Pancreas (tissue), 10 donors: ENCODE measurements at regions not wholly inside any gene's neighbourhood (a gene's known extent, or its start where the extent isn't known, plus 50 kb on each side); places are given as distances from the start of the nearest gene placed in this dataset.

Source experiments
- ATAC-seq, 4 donors: fragments of 200-7000 bp; cut with Tn5 transposase; one replicate each; pipeline versions ENCODE4 v1.8.0 to v1.9.1; 2020; ENCODE audit warnings: mild to moderate bottlenecking in 4 of 4, moderate library complexity in 4 of 4
- DNase-seq, 6 donors: peaks; one replicate each; pipeline ENCODE4 v3.0.0-alpha.2; 2020
- FAIRE-seq: peaks from 2 replicates; lab custom pipeline; 2012; peaks lifted over from hg19 to GRCh38; lab: Jason Lieb, UNC
- H3K27ac ChIP-seq, 4 donors: fragments of 200-600 bp; sonication (generic); 1 replicate in 3 of 4; 2 replicates in 1 of 4; pipeline versions ENCODE4 v1.5.0 to v1.8.0; 2020
- H3K27me3 ChIP-seq, 4 donors: fragments of 200-600 bp; one replicate each; pipeline ENCODE4 v1.8.0; 2021
- H3K36me3 ChIP-seq, 3 donors: fragments of 200-600 bp; sonication (generic) in 1 of 3; one replicate each; pipeline versions ENCODE4 v1.5.0 to v1.8.0; 2020 to 2021
- H3K4me1 ChIP-seq, 3 donors: fragments of 200-600 bp; one replicate each; pipeline ENCODE4 v1.8.0; 2021
- H3K4me3 ChIP-seq, 4 donors: fragments of 200-600 bp; sonication (generic) in 2 of 4; one replicate each; pipeline versions ENCODE4 v1.5.0 to v1.8.0; 2020 to 2021
- H3K9me3 ChIP-seq, 4 donors: fragments of 200-600 bp; one replicate each; pipeline ENCODE4 v1.8.0; 2021
- CTCF ChIP-seq, 4 donors: fragments of 200-600 bp; sonication (generic) in 3 of 4; IDR thresholded peaks; one replicate each; pipeline versions ENCODE4 v1.5.0 to v1.8.0; 2021; ENCODE audit warnings: antibody characterized with exemption in 4 of 4
- WGBS, 2 donors: extraction: QIAGEN DNeasy Blood & Tissue Kit; methylation state at CpG; one replicate each; pipeline ENCODE4 v1.1.7; 2013; 5-methylcytosine and 5-hydroxymethylcytosine counted together
- intact Hi-C, 3 donors: fragments of 100-400 bp; cut with DNase I; formaldehyde crosslinking; loops; one replicate each; pipeline versions ENCODE4 v1.11.1 to v1.14.2; 2022
- donor health status: healthy with polysubstance abuse.
- donor health status: DM: no; HTN: no; CAD: no; lungs with moderate emphysema.
- donor health status: DM: no; HTN: no; CAD: no.
- donor health status: control.
- donor health status: control.
- donor health status: Bipolar disorder and iron deficiency.
- donor health status: DM: yes; HTN: yes; CAD: no.
- donor health status: DM: no; HTN: no; CAD: no.
- donor health status: DM: no; HTN: no; CAD: no.
- donor health status: DM: yes; HTN: yes; CAD: no.

GRCh38 chr12:105433804-105434203 is 103.3 kb downstream of the C12orf75 start:
- ATAC-seq = no peak
- no peaks in the 10 kb centered on the region for H3K9me3 ChIP-seq
- no peak for DNase-seq
- intact Hi-C loops = no loop called here
- H3K4me3 ChIP-seq = no peak overlapping the region
- TF ChIP-seq CTCF (IDR thresholded peaks at IDR 0.05) = no peak
- no peak for FAIRE-seq
- no peaks in the 10 kb centered on the region for H3K36me3 ChIP-seq
- no peak overlapping the region for H3K27ac ChIP-seq
- no peaks in the 10 kb centered on the region for H3K27me3 ChIP-seq
- no peaks in the 10 kb centered on the region for H3K4me1 ChIP-seq

GRCh38 chr12:105436636-105437035 is 106.1 kb downstream of the C12orf75 start:
- Histone ChIP-seq H3K27ac (no peak overlapping the region), H3K4me1 (no peaks in the 10 kb centered on the region), H3K4me3 (no peak overlapping the region), H3K27me3 (no peaks in the 10 kb centered on the region), H3K36me3 (no peaks in the 10 kb centered on the region), H3K9me3 (no peaks in the 10 kb centered on the region)
- intact Hi-C loops = no loop called here
- DNase-seq (no peak), ATAC-seq (no peak), FAIRE-seq (no peak)
- TF ChIP-seq CTCF (IDR thresholded peaks at IDR 0.05) = no peak
- WGBS, 2 donors = 93 to 97% methylated on average over 1 of the region's 1 CpG

GRCh38 chr12:105440037-105440664 is 109.7 kb downstream of the C12orf75 start:
- WGBS, 2 donors = 94 to 96% methylated on average over 1 of the region's 1 CpG
- no peak for TF ChIP-seq CTCF (IDR thresholded peaks at IDR 0.05)
- FAIRE-seq (no peak), DNase-seq (no peak), ATAC-seq (no peak)
- Histone ChIP-seq H3K27me3 (no peaks in the 10 kb centered on the region), H3K36me3 (no peaks in the 10 kb centered on the region), H3K4me3 (no peak overlapping the region), H3K4me1 (no peaks in the 10 kb centered on the region), H3K27ac (no peak overlapping the region), H3K9me3 (no peaks in the 10 kb centered on the region)
- intact Hi-C loops = no loop called here

GRCh38 chr12:105443802-105444652 is 113.5 kb downstream of the C12orf75 start:
- ATAC-seq (no peak), DNase-seq (no peak), FAIRE-seq (no peak)
- no peaks in the 10 kb centered on the region for H3K4me1 ChIP-seq
- no peaks in the 10 kb centered on the region for H3K27me3 ChIP-seq
- no peak for TF ChIP-seq CTCF (IDR thresholded peaks at IDR 0.05)
- H3K9me3 ChIP-seq = no peaks in the 10 kb centered on the region
- WGBS, 2 donors = 74 to 77% methylated on average over 18 of the region's 18 CpGs
- H3K27ac ChIP-seq = no peak overlapping the region
- intact Hi-C loops = no loop called here
- H3K4me3 ChIP-seq = no peak overlapping the region
- no peaks in the 10 kb centered on the region for H3K36me3 ChIP-seq

- TF ChIP-seq CTCF (IDR thresholded peaks at IDR 0.05) = no peak
- Histone ChIP-seq H3K36me3 (no peaks in the 10 kb centered on the region), H3K27ac (no peak overlapping the region), H3K4me1 (no peaks in the 10 kb centered on the region), H3K9me3 (no peaks in the 10 kb centered on the region), H3K27me3 (no peaks in the 10 kb centered on the region), H3K4me3 (no peak overlapping the region)
- 76 to 80% methylated on average over 3 of the region's 3 CpGs for WGBS, 2 donors
- ATAC-seq (no peak), FAIRE-seq (no peak), DNase-seq (no peak)
- intact Hi-C loops = no loop called here
Observed at GRCh38 chr12:105444653-105445102, 114.2 kb downstream of the C12orf75 start.
